Right lobe of liver (tissue), 6 donors: ENCODE measurements at regions not wholly inside any gene's neighbourhood (a gene's known extent, or its start where the extent isn't known, plus 50 kb on each side); places are given as distances from the start of the nearest gene placed in this dataset.
"Not testable (repeated sequence)": the region's sequence is repeated elsewhere in the genome, so short reads cannot be mapped to it uniquely, and the experiment has no call there.

ENCODE experiments used
- ATAC-seq, 4 donors: fragments of 200-7000 bp; cut with Tn5 transposase; one replicate each; pipeline ENCODE4 v1.9.1; 2020; ENCODE audit warnings: mild to moderate bottlenecking in 4 of 4, moderate library complexity in 4 of 4
- DNase-seq, 3 donors: peaks; one replicate each; pipeline ENCODE4 v3.0.0-alpha.2; 2020
- H3K27ac ChIP-seq, 3 donors: fragments of 200-600 bp; one replicate each; pipeline ENCODE4 v1.8.0; 2022
- H3K27me3 ChIP-seq, 2 donors: fragments of 200-600 bp; one replicate each; pipeline ENCODE4 v1.8.0; 2022
- H3K36me3 ChIP-seq, 4 donors: fragments of 200-600 bp; sonication (generic) in 1 of 4; one replicate each; pipeline versions ENCODE4 v1.5.1 to v1.8.0; 2017 to 2022; ENCODE audit warnings: control low read depth in 1 of 4
- H3K4me1 ChIP-seq, 4 donors: fragments of 200-600 bp; sonication (generic) in 1 of 4; one replicate each; pipeline versions ENCODE4 v1.5.1 to v1.8.0; 2017 to 2022; ENCODE audit warnings: control low read depth in 1 of 4
- H3K4me3 ChIP-seq, 3 donors: fragments of 200-600 bp; one replicate each; pipeline ENCODE4 v1.8.0; 2022
- H3K9me3 ChIP-seq, 4 donors: fragments of 200-600 bp; sonication (generic) in 1 of 4; one replicate each; pipeline versions ENCODE4 v1.5.1 to v1.8.0; 2017 to 2022; ENCODE audit warnings: control low read depth in 1 of 4
- CTCF ChIP-seq, 4 donors: fragments of 200-600 bp in 3 of 4; fragments of 450-650 bp in 1 of 4; IDR thresholded peaks; one replicate each; pipeline versions ENCODE4 v1.5.1 to v1.8.0; 2016 to 2022; ENCODE audit warnings: antibody characterized with exemption in 4 of 4, mild to moderate bottlenecking in 2 of 4
- POLR2A ChIP-seq: fragments of 450-650 bp; IDR thresholded peaks from one replicate; pipeline ENCODE4 v1.6.1; 2017; ENCODE audit warnings: antibody characterized with exemption, mild to moderate bottlenecking
- WGBS: methylation state at CpG from one replicate; pipeline ENCODE4 v1.1.6; 2018; ENCODE audit warnings: low coverage, low lambda C conversion rate; ENCODE audit not compliant: insufficient coverage; ENCODE audit errors: missing lambda C conversion rate; 5-methylcytosine and 5-hydroxymethylcytosine counted together
- intact Hi-C, 2 donors: fragments of 100-400 bp; cut with DNase I; formaldehyde crosslinking; loops; one replicate each; pipeline versions ENCODE4 v1.11.2 to v1.14.1; 2022
- donor health status: DM: no; HTN: yes; CAD: no.
- donor health status: DM: no; HTN: no; CAD: no.
- donor health status: DM: no; HTN: no; CAD: no.
- donor health status: DM: no; HTN: yes; CAD: no.
- donor health status: DM: no; HTN: yes; CAD: no.

GRCh38 chr1:31515936-31516335 is 60.4 kb upstream of the TINAGL1 start:
- ATAC-seq: no peak
- intact Hi-C loops: no loop called here
- no peak for DNase-seq
- TF ChIP-seq POLR2A (no peak), CTCF (IDR thresholded peaks at IDR 0.05) (no peak)
- H3K27me3 ChIP-seq: no peaks in the 10 kb centered on the region
- WGBS: 64% methylated on average over 3 of the region's 4 CpGs
- H3K9me3 ChIP-seq: no peaks in the 10 kb centered on the region
- peak overlapping the region in 1 of 3 donors; percentile 79 for H3K27ac ChIP-seq
- no peak overlapping the region for H3K4me3 ChIP-seq
- no peaks in the 10 kb centered on the region for H3K36me3 ChIP-seq
- H3K4me1 ChIP-seq: peaks cover 0 to 30% (median 4%) of the 10 kb centered on the region in 4 donors

GRCh38 chr1:31517301-31517700 is 59.0 kb upstream of the TINAGL1 start:
- H3K27me3 ChIP-seq: no peaks in the 10 kb centered on the region
- H3K36me3 ChIP-seq: no peaks in the 10 kb centered on the region
- TF ChIP-seq POLR2A (no peak), CTCF (IDR thresholded peaks at IDR 0.05) (no peak)
- H3K9me3 ChIP-seq: no peaks in the 10 kb centered on the region
- H3K4me3 ChIP-seq: no peak overlapping the region
- ATAC-seq (no peak), DNase-seq (no peak)
- no peak overlapping the region for H3K27ac ChIP-seq
- intact Hi-C loops: no loop called here
- peaks cover 0 to 19% (median 4%) of the 10 kb centered on the region in 4 donors for H3K4me1 ChIP-seq
- WGBS: 75% methylated on average over 3 of the region's 5 CpGs

- H3K27me3 ChIP-seq, H3K9me3 ChIP-seq, H3K27ac ChIP-seq, H3K4me3 ChIP-seq, ATAC-seq, DNase-seq, H3K36me3 ChIP-seq, intact Hi-C loops: not testable (repeated sequence)
- 79% methylated on average over 2 of the region's 2 CpGs for WGBS
- H3K4me1 ChIP-seq: peaks cover 0 to 19% (median 4%) of the 10 kb centered on the region in 4 donors
Measured at GRCh38 chr1:31517986-31518385, 58.3 kb upstream of the TINAGL1 start.

- Histone ChIP-seq H3K27me3 (no peaks in the 10 kb centered on the region), H3K36me3 (no peaks in the 10 kb centered on the region), H3K9me3 (no peaks in the 10 kb centered on the region), H3K27ac (no peak overlapping the region), H3K4me3 (no peak overlapping the region), H3K4me1 (peaks cover 0 to 18% (median 0%) of the 10 kb centered on the region in 4 donors)
- WGBS: 74% methylated on average over 13 of the region's 14 CpGs
- ATAC-seq (no peak), DNase-seq (no peak)
- TF ChIP-seq POLR2A (no peak), CTCF (IDR thresholded peaks at IDR 0.05) (no peak)
- intact Hi-C loops: no loop called here
Measured at GRCh38 chr1:31521761-31522555, 54.4 kb upstream of the TINAGL1 start.

- Histone ChIP-seq H3K4me1 (peaks cover 0 to 18% (median 0%) of the 10 kb centered on the region in 4 donors), H3K27ac (no peak overlapping the region), H3K9me3 (no peaks in the 10 kb centered on the region), H3K36me3 (no peaks in the 10 kb centered on the region), H3K4me3 (no peak overlapping the region), H3K27me3 (no peaks in the 10 kb centered on the region)
- 41% methylated on average over 5 of the region's 5 CpGs for WGBS
- DNase-seq (no peak), ATAC-seq (no peak)
- TF ChIP-seq CTCF (IDR thresholded peaks at IDR 0.05) (no peak), POLR2A (no peak)
- intact Hi-C loops: no loop called here
Measured at GRCh38 chr1:31522556-31522845, 53.8 kb upstream of the TINAGL1 start.
